ENCODE measurements at regions not wholly inside any gene's neighbourhood (a gene's known extent, or its start where the extent isn't known, plus 50 kb on each side); places are given as distances from the start of the nearest gene placed in this dataset.

DNA sequence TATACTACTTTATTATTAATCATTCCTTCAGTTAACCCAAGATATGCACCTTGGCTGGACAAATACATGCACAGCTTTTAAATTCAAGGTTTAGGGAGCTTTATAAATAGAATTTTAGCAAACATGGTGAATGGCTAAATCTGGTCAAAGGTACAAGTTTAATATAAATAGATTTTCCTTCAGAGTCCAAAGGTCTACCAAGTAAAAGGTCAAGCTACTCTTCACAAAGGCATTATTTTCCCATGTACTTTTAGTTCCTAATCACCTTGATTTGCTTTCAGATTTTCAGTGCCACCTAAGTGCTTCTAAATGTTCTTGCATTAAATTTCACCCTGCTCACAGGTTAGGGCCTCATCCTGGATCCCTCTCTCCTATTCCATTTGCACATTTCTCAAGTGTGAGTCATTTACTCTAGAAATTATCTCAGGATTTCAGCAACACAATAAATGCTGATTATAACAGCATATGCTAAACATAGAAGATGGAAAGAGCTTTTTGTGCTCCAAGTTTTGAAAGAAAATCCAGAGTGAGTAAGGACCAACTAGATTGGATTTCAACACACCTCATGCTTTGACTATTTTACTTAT, 459.4 kb upstream of the ITGA1 start:
- H2AFZ ChIP-seq = no peak overlapping the region
- no peaks in the 10 kb centered on the region for H3K27me3 ChIP-seq (ENCODE audit: control insufficient read depth, insufficient read depth, low read length)
- no peaks in the 10 kb centered on the region for H3K9me3 ChIP-seq (ENCODE audit: control insufficient read depth, low read length)
- no peak overlapping the region for H3K27ac ChIP-seq
- H3K79me2 ChIP-seq = no peaks in the 10 kb centered on the region
- no peak for TF ChIP-seq CTCF (IDR thresholded peaks at IDR 0.05)
- H3K4me3 ChIP-seq (ENCODE audit: low read depth, low read length) = no peak overlapping the region
- H3K4me1 ChIP-seq = no peaks in the 10 kb centered on the region
- H3K36me3 ChIP-seq (ENCODE audit: control insufficient read depth, insufficient read depth, low read length) = no peaks in the 10 kb centered on the region
- H3K9ac ChIP-seq = no peak overlapping the region
- H3K4me2 ChIP-seq (ENCODE audit: low read length) = no peak overlapping the region

GRCh38 chr5:52331725-52332124, 456.0 kb upstream of the ITGA1 start:
- H3K27me3 ChIP-seq (ENCODE audit: control insufficient read depth, insufficient read depth, low read length) = no peaks in the 10 kb centered on the region
- no peak overlapping the region for H2AFZ ChIP-seq
- H3K9ac ChIP-seq = no peak overlapping the region
- H3K9me3 ChIP-seq (ENCODE audit: control insufficient read depth, low read length) = no peaks in the 10 kb centered on the region
- H3K79me2 ChIP-seq = no peaks in the 10 kb centered on the region
- no peak overlapping the region for H3K4me3 ChIP-seq (ENCODE audit: low read depth, low read length)
- H3K4me1 ChIP-seq = no peaks in the 10 kb centered on the region
- no peak overlapping the region for H3K27ac ChIP-seq
- TF ChIP-seq CTCF (IDR thresholded peaks at IDR 0.05) = no peak
- H3K36me3 ChIP-seq (ENCODE audit: control insufficient read depth, insufficient read depth, low read length) = no peaks in the 10 kb centered on the region
- H3K4me2 ChIP-seq (ENCODE audit: low read length) = no peak overlapping the region

DNA sequence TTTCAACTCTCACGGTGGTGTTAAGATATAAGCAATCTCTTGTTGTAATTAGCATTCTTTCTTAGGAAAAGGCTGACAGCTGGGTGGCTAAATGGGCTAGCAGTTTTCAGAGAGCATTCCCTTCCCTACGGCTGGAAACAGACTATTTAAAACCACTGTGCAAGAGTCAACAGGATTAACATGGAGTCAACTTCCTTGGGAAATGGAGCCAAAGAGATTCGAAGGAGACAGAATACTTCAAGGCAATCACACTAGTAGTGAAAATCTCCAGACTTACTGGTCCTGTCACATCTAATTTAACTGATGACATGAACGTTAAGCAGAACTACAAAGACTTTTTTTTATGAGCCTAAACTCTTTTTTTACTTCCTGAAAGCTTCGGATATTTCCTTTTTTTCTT, 453.3 kb upstream of the ITGA1 start:
- Histone ChIP-seq H3K27ac (no peak overlapping the region), H2AFZ (no peak overlapping the region), H3K36me3 (ENCODE audit: control insufficient read depth, insufficient read depth, low read length) (no peaks in the 10 kb centered on the region), H3K4me3 (ENCODE audit: low read depth, low read length) (no peak overlapping the region), H3K9ac (no peak overlapping the region), H3K9me3 (ENCODE audit: control insufficient read depth, low read length) (no peaks in the 10 kb centered on the region), H3K4me2 (ENCODE audit: low read length) (no peak overlapping the region), H3K79me2 (no peaks in the 10 kb centered on the region), H3K4me1 (no peaks in the 10 kb centered on the region), H3K27me3 (ENCODE audit: control insufficient read depth, insufficient read depth, low read length) (no peaks in the 10 kb centered on the region)
- TF ChIP-seq CTCF (IDR thresholded peaks at IDR 0.05) = no peak

DNA sequence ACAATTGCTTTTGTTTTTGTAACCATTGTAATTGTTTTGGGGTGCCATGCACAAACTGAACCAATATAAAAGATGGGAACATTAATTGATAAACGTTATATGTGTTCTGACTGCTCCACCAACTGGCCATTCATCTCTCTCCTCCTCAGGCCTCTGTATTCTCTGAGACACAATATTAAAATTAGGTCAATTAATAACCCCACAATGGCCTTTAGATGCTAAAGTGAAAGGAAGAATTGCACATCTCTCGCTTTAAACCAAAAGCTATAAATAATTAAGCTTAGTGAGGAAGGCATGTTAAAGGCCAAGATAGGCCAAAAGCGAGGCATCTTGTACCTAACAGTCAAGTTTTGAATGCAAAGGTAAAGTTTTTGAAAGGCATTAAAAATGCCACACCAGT, 448.4 kb upstream of the ITGA1 start:
- H2AFZ ChIP-seq = no peak overlapping the region
- H3K27ac ChIP-seq = no peak overlapping the region
- H3K36me3 ChIP-seq (ENCODE audit: control insufficient read depth, insufficient read depth, low read length) = no peaks in the 10 kb centered on the region
- no peaks in the 10 kb centered on the region for H3K9me3 ChIP-seq (ENCODE audit: control insufficient read depth, low read length)
- H3K9ac ChIP-seq = no peak overlapping the region
- H3K4me2 ChIP-seq (ENCODE audit: low read length) = no peak overlapping the region
- no peaks in the 10 kb centered on the region for H3K4me1 ChIP-seq
- no peaks in the 10 kb centered on the region for H3K79me2 ChIP-seq
- no peak for TF ChIP-seq CTCF (IDR thresholded peaks at IDR 0.05)
- no peaks in the 10 kb centered on the region for H3K27me3 ChIP-seq (ENCODE audit: control insufficient read depth, insufficient read depth, low read length)
- H3K4me3 ChIP-seq (ENCODE audit: low read depth, low read length) = no peak overlapping the region

DNA sequence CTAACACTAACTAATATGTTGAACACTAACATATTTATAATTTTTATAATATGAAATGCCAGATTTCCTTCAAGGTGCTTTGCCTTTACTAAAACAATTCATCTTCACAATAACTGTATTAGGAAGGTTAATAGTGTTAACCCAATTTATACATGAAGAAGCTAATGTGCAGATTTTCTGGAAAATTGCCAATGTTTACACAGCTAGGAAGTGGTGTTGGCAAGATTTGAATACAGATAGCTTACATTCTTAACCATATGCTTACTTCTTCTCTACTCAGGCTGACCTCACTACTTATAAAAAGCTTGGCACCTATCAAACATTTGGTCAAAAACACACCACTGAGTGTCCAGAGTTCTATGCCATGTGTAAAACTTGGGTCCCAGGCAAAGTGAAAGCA, 445.4 kb upstream of the ITGA1 start:
- Histone ChIP-seq H3K79me2 (no peaks in the 10 kb centered on the region), H3K9ac (no peak overlapping the region)

More for the DNA sequence above, 445.4 kb upstream of the ITGA1 start:
- no peak for TF ChIP-seq CTCF (IDR thresholded peaks at IDR 0.05)
- Histone ChIP-seq H3K4me1 (no peaks in the 10 kb centered on the region), H3K4me3 (ENCODE audit: low read depth, low read length) (no peak overlapping the region), H2AFZ (no peak overlapping the region), H3K27me3 (ENCODE audit: control insufficient read depth, insufficient read depth, low read length) (no peaks in the 10 kb centered on the region), H3K9me3 (ENCODE audit: control insufficient read depth, low read length) (no peaks in the 10 kb centered on the region), H3K27ac (no peak overlapping the region), H3K36me3 (ENCODE audit: control insufficient read depth, insufficient read depth, low read length) (no peaks in the 10 kb centered on the region), H3K4me2 (ENCODE audit: low read length) (no peak overlapping the region)
